Iris pigment epithelial cell (primary cell): ENCODE measurements at regions not wholly inside any gene's neighbourhood (a gene's known extent, or its start where the extent isn't known, plus 50 kb on each side); places are given as distances from the start of the nearest gene placed in this dataset.
A peak's percentile ranks its signal among the peaks of the same experiment; 100 is the strongest.
"Not testable (repeated sequence)": the region's sequence is repeated elsewhere in the genome, so short reads cannot be mapped to it uniquely, and the experiment has no call there.

Source experiments
- DNase-seq: peaks from one replicate; pipeline ENCODE4 v3.0.0-alpha.2; 2011; ENCODE audit warnings: low read depth

- DNase-seq, result peak; percentile 36
These were observed 52.9 kb upstream of the FRAS1 start for GRCh38 chr4:78004270-78004669.

GRCh38 chr4:78005086-78005485, 52.0 kb upstream of the FRAS1 start:
- no peak for DNase-seq

- not testable (repeated sequence) for DNase-seq
These were observed 50.1 kb upstream of the FRAS1 start for GRCh38 chr4:78007021-78007420.
